H1 (cell line): ENCODE measurements at regions not wholly inside any gene's neighbourhood (a gene's known extent, or its start where the extent isn't known, plus 50 kb on each side); places are given as distances from the start of the nearest gene placed in this dataset.
"Not testable (repeated sequence)": the region's sequence is repeated elsewhere in the genome, so short reads cannot be mapped to it uniquely, and the experiment has no call there.

Source experiments
- CHD2 ChIP-seq: IDR thresholded peaks from 2 replicates; pipeline ENCODE4 v1.6.1; 2012; ENCODE audit warnings: low read length, improper control_type of control experiment
- EGR1 ChIP-seq: IDR thresholded peaks from 2 replicates; pipeline ENCODE4 v1.6.1; 2011; ENCODE audit warnings: low read depth, low read length, borderline replicate concordance
- EZH2 ChIP-seq: fragments of 200-600 bp; sonication (generic); IDR thresholded peaks from 2 replicates; pipeline ENCODE4 v1.7.1; 2012; ENCODE audit warnings: low read depth, mild to moderate bottlenecking, moderate library complexity, low read length, inconsistent platforms; ENCODE audit not compliant: severe bottlenecking
- POLR2A ChIP-seq, 2 experiments: IDR thresholded peaks; 1 replicate in 1 of 2; 2 replicates in 1 of 2; pipeline ENCODE4 v1.6.1; 2011; ENCODE audit warnings: low read depth in 2 of 2, low read length in 2 of 2, mild to moderate bottlenecking in 2 of 2; ENCODE audit errors: control extremely low read depth in 1 of 2
- RFX5 ChIP-seq: IDR thresholded peaks from 2 replicates; pipeline ENCODE4 v1.6.1; 2011; ENCODE audit warnings: low read depth, low read length, improper control_type of control experiment, borderline replicate concordance
- SAP30 ChIP-seq: fragments of 300-600 bp; sonication (generic); IDR thresholded peaks from 2 replicates; pipeline ENCODE4 v1.7.1; 2012; ENCODE audit warnings: low read length, moderate library complexity, mild to moderate bottlenecking, inconsistent platforms; ENCODE audit not compliant: insufficient read depth, insufficient replicate concordance
- SP1 ChIP-seq: IDR thresholded peaks from 2 replicates; pipeline ENCODE4 v1.6.1; 2011; ENCODE audit warnings: low read depth, low read length
- ZNF274 ChIP-seq: IDR thresholded peaks from 2 replicates; pipeline ENCODE4 v1.7.0; 2012; ENCODE audit warnings: low read length, borderline replicate concordance; ENCODE audit errors: extremely low read depth
- TF ChIP-seq, protein P1 (sequence below), 3 experiments: IDR thresholded peaks; 1 replicate in 2 of 3; 2 replicates in 1 of 3; pipeline versions ENCODE4 v1.5.1 to v1.6.1; 2011; ENCODE audit warnings: low read length in 3 of 3, mild to moderate bottlenecking in 3 of 3, inconsistent platforms in 2 of 3, low read depth in 1 of 3, moderate library complexity in 1 of 3; ENCODE audit not compliant: insufficient read depth in 1 of 3; ENCODE audit errors: control extremely low read depth in 1 of 3

DNA sequence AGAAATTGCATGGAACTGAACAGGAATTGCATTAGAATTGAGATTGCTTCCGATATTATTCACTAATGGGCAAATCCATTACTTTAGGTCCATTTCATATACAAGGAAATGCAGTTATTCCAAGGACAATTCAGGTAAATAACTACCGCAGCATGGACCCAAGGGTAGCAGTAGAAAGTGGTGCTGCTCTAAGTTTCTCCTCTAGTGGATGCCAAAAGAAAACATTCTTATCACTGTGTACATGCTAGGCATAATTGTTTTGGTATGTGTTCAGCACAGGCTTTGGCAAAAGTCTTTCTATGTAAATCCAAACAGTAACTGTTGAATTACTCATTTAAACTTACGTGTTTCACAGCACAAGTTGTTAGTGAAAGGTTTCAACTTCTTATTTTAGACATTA is 890.1 kb upstream of the ADAMTS5 start:
- TF ChIP-seq POLR2A (IDR thresholded peaks at IDR 0.05; ENCODE audit: control extremely low read depth in 1 of 2, low read depth in 2 of 2, low read length in 2 of 2); RFX5; SP1; EZH2; ZNF274; SAP30; CHD2; EGR1: not testable (repeated sequence)
- TF ChIP-seq, protein P1, sequence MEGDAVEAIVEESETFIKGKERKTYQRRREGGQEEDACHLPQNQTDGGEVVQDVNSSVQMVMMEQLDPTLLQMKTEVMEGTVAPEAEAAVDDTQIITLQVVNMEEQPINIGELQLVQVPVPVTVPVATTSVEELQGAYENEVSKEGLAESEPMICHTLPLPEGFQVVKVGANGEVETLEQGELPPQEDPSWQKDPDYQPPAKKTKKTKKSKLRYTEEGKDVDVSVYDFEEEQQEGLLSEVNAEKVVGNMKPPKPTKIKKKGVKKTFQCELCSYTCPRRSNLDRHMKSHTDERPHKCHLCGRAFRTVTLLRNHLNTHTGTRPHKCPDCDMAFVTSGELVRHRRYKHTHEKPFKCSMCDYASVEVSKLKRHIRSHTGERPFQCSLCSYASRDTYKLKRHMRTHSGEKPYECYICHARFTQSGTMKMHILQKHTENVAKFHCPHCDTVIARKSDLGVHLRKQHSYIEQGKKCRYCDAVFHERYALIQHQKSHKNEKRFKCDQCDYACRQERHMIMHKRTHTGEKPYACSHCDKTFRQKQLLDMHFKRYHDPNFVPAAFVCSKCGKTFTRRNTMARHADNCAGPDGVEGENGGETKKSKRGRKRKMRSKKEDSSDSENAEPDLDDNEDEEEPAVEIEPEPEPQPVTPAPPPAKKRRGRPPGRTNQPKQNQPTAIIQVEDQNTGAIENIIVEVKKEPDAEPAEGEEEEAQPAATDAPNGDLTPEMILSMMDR (IDR thresholded peaks at IDR 0.05; ENCODE audit: control extremely low read depth in 1 of 3, insufficient read depth in 1 of 3, low read depth in 1 of 3, low read length in 3 of 3) = not testable (repeated sequence)
